AG09309 (cell line): ENCODE measurements at regions not wholly inside any gene's neighbourhood (a gene's known extent, or its start where the extent isn't known, plus 50 kb on each side); places are given as distances from the start of the nearest gene placed in this dataset.

Experiments used
- DNase-seq: peaks from one replicate; pipeline ENCODE4 v3.0.0-alpha.2; 2010; ENCODE audit warnings: low read depth
- H3K4me3 ChIP-seq: 2 replicates; pipeline ENCODE4 v1.5.1; 2011; ENCODE audit warnings: mild to moderate bottlenecking, low read depth, low read length, moderate library complexity; ENCODE audit not compliant: control insufficient read depth
- TF ChIP-seq, protein P1 (sequence below): IDR thresholded peaks from 2 replicates; pipeline ENCODE4 v1.5.1; 2011; ENCODE audit warnings: mild to moderate bottlenecking, low read depth, low read length, inconsistent platforms; ENCODE audit not compliant: insufficient read depth, control insufficient read depth; ENCODE audit errors: missing control alignments

DNA sequence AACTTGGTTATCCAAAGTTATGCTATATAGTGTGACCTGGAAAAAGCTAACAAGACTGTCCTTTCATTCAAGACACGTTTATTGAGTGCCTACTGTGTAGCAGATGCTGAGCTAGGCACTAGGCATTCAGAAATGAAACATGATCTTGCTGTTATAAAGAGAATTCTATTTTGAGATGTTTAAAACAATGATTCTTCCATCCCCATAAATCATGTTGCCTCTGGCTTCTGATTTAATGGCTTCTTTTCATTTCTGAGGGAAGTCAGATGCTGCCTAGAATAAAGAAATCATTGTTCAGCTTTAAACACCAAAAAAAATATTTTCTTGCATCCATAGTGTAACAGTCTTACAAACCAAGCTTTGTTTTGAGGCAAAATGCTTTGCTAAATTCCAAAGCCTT lies 620.9 kb upstream of the UBE2E2 start:
- no peak for DNase-seq
- no peak overlapping the region for H3K4me3 ChIP-seq
- TF ChIP-seq, protein P1, sequence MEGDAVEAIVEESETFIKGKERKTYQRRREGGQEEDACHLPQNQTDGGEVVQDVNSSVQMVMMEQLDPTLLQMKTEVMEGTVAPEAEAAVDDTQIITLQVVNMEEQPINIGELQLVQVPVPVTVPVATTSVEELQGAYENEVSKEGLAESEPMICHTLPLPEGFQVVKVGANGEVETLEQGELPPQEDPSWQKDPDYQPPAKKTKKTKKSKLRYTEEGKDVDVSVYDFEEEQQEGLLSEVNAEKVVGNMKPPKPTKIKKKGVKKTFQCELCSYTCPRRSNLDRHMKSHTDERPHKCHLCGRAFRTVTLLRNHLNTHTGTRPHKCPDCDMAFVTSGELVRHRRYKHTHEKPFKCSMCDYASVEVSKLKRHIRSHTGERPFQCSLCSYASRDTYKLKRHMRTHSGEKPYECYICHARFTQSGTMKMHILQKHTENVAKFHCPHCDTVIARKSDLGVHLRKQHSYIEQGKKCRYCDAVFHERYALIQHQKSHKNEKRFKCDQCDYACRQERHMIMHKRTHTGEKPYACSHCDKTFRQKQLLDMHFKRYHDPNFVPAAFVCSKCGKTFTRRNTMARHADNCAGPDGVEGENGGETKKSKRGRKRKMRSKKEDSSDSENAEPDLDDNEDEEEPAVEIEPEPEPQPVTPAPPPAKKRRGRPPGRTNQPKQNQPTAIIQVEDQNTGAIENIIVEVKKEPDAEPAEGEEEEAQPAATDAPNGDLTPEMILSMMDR, result no peak

DNA sequence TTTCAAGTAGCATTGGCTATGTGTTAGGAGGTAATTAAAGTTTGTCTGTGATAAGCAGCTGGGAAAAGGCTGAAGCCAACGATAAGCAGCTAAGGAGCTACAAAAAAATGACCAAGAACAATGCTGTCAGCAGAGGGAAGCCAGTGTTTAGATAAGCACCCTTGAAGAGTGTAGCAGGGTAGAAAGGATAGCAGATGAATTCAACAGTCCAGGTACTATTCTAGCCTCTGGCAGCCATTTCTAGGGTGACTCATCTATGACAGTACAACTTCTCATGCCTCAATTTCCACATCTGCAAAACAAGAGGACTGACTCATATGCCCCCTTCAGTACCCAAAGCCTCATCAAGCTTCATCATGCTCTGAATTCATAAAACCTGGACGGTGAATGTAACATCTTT lies 617.6 kb upstream of the UBE2E2 start:
- DNase-seq, result no peak
- TF ChIP-seq, protein P1, result no peak
- no peak overlapping the region for H3K4me3 ChIP-seq

DNA sequence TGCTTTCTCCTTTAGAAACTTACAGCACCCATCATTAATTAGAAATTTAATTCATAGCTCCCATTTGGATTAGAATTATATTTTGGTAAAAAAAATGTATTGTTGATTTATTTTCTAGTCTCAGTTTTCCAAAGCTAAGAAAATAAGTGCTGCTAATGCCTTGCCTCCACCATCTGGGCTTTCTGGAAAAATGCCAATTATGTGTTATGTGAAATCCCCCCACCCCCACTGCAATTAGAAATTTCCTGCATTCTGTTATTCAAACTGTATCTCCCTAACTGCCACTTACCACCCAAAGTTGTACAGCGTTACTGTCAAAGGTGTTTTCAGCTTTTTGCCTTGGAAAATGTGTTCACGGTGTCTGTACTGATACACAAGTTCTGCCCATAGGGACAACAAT lies 617.2 kb upstream of the UBE2E2 start:
- TF ChIP-seq, protein P1, result no peak
- DNase-seq, result no peak
- H3K4me3 ChIP-seq, result no peak overlapping the region

DNA sequence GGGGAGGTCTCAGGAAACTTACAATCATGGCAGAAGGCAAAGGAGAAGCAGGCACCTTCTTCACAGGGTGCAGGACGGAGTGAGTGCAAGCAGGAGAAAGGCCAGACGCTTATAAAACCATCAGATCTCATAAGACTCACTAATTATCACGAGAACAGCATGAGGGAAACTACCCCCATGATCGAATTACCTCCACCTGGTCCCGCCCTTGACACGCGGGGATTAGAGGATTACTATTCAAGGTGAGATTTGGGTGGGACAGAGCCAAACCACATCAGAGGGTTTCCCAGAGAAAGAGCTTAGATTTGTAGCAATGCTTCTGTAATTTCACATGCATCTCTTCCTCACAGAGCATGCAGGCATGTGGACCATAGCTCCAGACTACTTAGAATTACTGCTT lies 615.7 kb upstream of the UBE2E2 start:
- H3K4me3 ChIP-seq, result no peak overlapping the region
- DNase-seq, result no peak
- TF ChIP-seq, protein P1, result no peak

DNA sequence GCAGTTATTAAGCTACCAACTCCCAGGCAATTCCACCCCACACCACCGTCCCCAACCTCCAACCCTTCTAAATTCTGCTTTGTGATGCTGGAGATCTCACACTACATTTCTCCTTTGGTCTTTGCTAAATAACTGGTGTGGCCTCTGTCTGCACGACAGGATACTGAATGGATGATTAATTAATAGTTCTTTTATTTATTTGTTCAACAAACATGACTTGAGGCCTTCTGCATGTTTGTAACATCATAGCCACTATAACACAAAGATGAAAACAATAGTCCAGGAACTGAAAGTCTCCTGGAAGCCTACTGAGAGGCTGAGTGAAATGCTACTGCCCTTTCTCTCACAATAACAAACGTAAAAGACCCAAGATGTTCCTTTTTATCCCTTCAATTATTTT lies 609.5 kb upstream of the UBE2E2 start:
- no peak for DNase-seq
- H3K4me3 ChIP-seq, result no peak overlapping the region
- TF ChIP-seq, protein P1, result no peak

DNA sequence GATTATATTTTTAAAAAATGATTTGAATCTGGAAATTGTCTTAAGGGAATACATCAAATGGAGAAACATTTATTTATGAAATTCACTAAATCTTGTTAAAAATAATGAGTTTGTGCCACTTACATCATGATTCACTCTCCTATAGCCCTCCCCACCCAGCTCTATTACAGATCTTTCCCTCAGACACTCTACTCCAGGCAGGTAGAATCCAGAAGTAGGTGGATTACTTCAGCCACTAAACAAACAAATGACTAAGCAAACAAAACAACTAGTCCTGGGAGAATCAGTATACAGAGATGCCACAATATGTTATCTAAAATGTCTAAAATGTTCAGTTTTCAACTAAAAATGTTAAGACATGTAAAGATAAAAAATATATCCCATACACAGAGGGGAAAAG lies 608.1 kb upstream of the UBE2E2 start:
- no peak for DNase-seq
- no peak overlapping the region for H3K4me3 ChIP-seq

More for the DNA sequence above, 608.1 kb upstream of the UBE2E2 start:
- TF ChIP-seq, protein P1, result no peak
